AG04450 (cell line): ENCODE measurements at regions not wholly inside any gene's neighbourhood (a gene's known extent, or its start where the extent isn't known, plus 50 kb on each side); places are given as distances from the start of the nearest gene placed in this dataset.
A peak's percentile ranks its signal among the peaks of the same experiment; 100 is the strongest.

Source experiments
- CTCF ChIA-PET: fragments of 300-600, 350-600 bp; formaldehyde crosslinking; extraction: SDS; loops from one replicate; lab custom pipeline; 2022; ENCODE audit warnings: antibody characterized with exemption, inconsistent platforms; lab: Charles Lee
- POLR2A ChIA-PET: fragments of 350-600 bp; formaldehyde crosslinking; extraction: SDS; loops from one replicate; lab custom pipeline; 2021; ENCODE audit warnings: antibody characterized with exemption, inconsistent platforms; lab: Yijun Ruan, JAX
- DNase-seq: peaks from one replicate; pipeline ENCODE4 v3.0.0-alpha.2; 2011; ENCODE audit warnings: low read depth, low spot score
- H3K27ac ChIP-seq: one replicate; pipeline ENCODE4 v1.5.1; 2012; ENCODE audit warnings: low read depth, low read length, control low read depth
- H3K27me3 ChIP-seq: one replicate; pipeline ENCODE4 v1.6.0; 2012; ENCODE audit warnings: low read length; ENCODE audit not compliant: control insufficient read depth, insufficient read depth
- H3K4me3 ChIP-seq: 2 replicates; pipeline ENCODE4 v1.5.1; 2011; ENCODE audit warnings: mild to moderate bottlenecking, low read depth, low read length, control low read depth
- H3K9me3 ChIP-seq: 2 replicates; pipeline ENCODE4 v1.5.1; 2012; ENCODE audit warnings: low read length; ENCODE audit not compliant: control insufficient read depth, insufficient read depth
- CTCF ChIP-seq: IDR thresholded peaks from 2 replicates; pipeline ENCODE4 v1.5.1; 2011; ENCODE audit warnings: low read depth, low read length, control low read depth, inconsistent platforms

- no peak overlapping the region for H3K27ac ChIP-seq
- CTCF ChIA-PET = no interaction called here
- DNase-seq = no peak
Observed at GRCh38 chr15:24861014-24861690, 93.6 kb upstream of the SNRPN start.

GRCh38 chr15:24862726-24863521 is 91.9 kb upstream of the SNRPN start:
- no peaks in the 10 kb centered on the region for H3K27me3 ChIP-seq
- CTCF ChIA-PET = no interaction called here
- POLR2A ChIA-PET = no interaction called here

More at GRCh38 chr15:24861014-24861690, 93.6 kb upstream of the SNRPN start:
- no peak for TF ChIP-seq CTCF
- peaks cover 2% of the 10 kb centered on the region for H3K9me3 ChIP-seq
- H3K4me3 ChIP-seq = no peak overlapping the region
- no peaks in the 10 kb centered on the region for H3K27me3 ChIP-seq
- POLR2A ChIA-PET = no interaction called here

GRCh38 chr15:24865303-24865702 is 89.5 kb upstream of the SNRPN start:
- POLR2A ChIA-PET = interaction anchor here (1.1 kb wide), 1 partner anchor 92 kb away, joined by 3 read pairs; no protein-coding TSS in a partner anchor

More at GRCh38 chr15:24862726-24863521, 91.9 kb upstream of the SNRPN start:
- H3K4me3 ChIP-seq = no peak overlapping the region; the same call in 1 of the 2 replicates
- no peak for DNase-seq
- no peaks in the 10 kb centered on the region; the same call in 1 of the 2 replicates for H3K9me3 ChIP-seq
- no peak for TF ChIP-seq CTCF
- H3K27ac ChIP-seq = no peak overlapping the region

GRCh38 chr15:24877174-24877573 is 77.6 kb upstream of the SNRPN start:
- no peak overlapping the region for H3K27ac ChIP-seq
- no peak for TF ChIP-seq CTCF
- H3K9me3 ChIP-seq = peaks cover 16% of the 10 kb centered on the region
- no peak overlapping the region for H3K4me3 ChIP-seq
- POLR2A ChIA-PET = no interaction called here
- H3K27me3 ChIP-seq = no peaks in the 10 kb centered on the region
- CTCF ChIA-PET = interaction anchor here (1.0 kb wide), 1 partner anchor 624 kb away, joined by 3 read pairs; no protein-coding TSS in a partner anchor
- no peak for DNase-seq

More at GRCh38 chr15:24865303-24865702, 89.5 kb upstream of the SNRPN start:
- no peak for DNase-seq
- Histone ChIP-seq H3K27ac (no peak overlapping the region), H3K27me3 (no peaks in the 10 kb centered on the region), H3K4me3 (no peak overlapping the region), H3K9me3 (no peaks in the 10 kb centered on the region; the same call in 1 of the 2 replicates)
- TF ChIP-seq CTCF = no peak
- CTCF ChIA-PET = no interaction called here

GRCh38 chr15:24878153-24878552 is 76.6 kb upstream of the SNRPN start:
- ChIA-PET POLR2A (no interaction called here), CTCF (no interaction called here)
- peak overlapping the region; percentile 47 for H3K27ac ChIP-seq
- DNase-seq = no peak
- H3K4me3 ChIP-seq = peak overlapping the region; percentile 59
- H3K27me3 ChIP-seq = no peaks in the 10 kb centered on the region
- TF ChIP-seq CTCF = no peak
- H3K9me3 ChIP-seq = peaks cover 18% of the 10 kb centered on the region
